Keratinocyte (primary cell): ENCODE measurements at regions not wholly inside any gene's neighbourhood (a gene's known extent, or its start where the extent isn't known, plus 50 kb on each side); places are given as distances from the start of the nearest gene placed in this dataset.

ENCODE experiments used
- EZH2 ChIP-seq: IDR thresholded peaks from one replicate; pipeline ENCODE4 v1.6.1; 2012; ENCODE audit warnings: inconsistent platforms, mild to moderate bottlenecking, low read length, moderate library complexity
- TF ChIP-seq, protein P1 (sequence below), 3 experiments: IDR thresholded peaks in 1 of 3; conservative IDR thresholded peaks in 1 of 3; optimal IDR thresholded peaks in 1 of 3; 2 replicates in 2 of 3; 3 replicates in 1 of 3; pipeline versions ENCODE3 to v1.5.1; 2011; ENCODE audit warnings: low read length in 3 of 3, mild to moderate bottlenecking in 3 of 3, moderate library complexity in 2 of 3, control low read depth in 1 of 3, inconsistent platforms in 1 of 3; ENCODE audit not compliant: insufficient read depth in 2 of 3; ENCODE audit errors: extremely low read depth in 1 of 3

DNA sequence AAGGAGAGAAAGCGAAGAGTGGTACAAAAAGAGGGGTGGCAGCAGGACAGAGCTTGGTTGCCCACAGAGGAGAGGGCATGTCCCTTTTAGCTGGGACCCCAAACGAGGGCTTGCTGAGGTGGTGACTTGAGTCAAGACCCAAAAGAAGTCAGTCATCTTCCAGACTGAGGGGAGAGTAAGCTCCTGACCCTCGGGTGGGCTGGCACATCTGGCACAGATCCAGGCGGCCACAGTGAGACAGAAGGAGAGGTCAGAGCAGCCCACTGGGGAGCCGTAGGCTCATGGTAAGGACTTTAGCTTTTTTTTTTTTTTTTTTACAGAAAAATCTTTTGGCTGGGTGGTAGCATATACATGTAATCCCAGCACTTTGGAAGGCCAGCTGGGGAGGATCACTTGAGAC lies 77.9 kb upstream of the ST6GAL2 start:
- TF ChIP-seq, protein P1, sequence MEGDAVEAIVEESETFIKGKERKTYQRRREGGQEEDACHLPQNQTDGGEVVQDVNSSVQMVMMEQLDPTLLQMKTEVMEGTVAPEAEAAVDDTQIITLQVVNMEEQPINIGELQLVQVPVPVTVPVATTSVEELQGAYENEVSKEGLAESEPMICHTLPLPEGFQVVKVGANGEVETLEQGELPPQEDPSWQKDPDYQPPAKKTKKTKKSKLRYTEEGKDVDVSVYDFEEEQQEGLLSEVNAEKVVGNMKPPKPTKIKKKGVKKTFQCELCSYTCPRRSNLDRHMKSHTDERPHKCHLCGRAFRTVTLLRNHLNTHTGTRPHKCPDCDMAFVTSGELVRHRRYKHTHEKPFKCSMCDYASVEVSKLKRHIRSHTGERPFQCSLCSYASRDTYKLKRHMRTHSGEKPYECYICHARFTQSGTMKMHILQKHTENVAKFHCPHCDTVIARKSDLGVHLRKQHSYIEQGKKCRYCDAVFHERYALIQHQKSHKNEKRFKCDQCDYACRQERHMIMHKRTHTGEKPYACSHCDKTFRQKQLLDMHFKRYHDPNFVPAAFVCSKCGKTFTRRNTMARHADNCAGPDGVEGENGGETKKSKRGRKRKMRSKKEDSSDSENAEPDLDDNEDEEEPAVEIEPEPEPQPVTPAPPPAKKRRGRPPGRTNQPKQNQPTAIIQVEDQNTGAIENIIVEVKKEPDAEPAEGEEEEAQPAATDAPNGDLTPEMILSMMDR (optimal IDR thresholded peaks at IDR 0.05 in 1 of 3, IDR thresholded peaks at IDR 0.05 in 1 of 3, conservative IDR thresholded peaks at IDR 0.05 in 1 of 3; ENCODE audit: extremely low read depth in 1 of 3, insufficient read depth in 2 of 3, low read length in 3 of 3), result no peak
- no peak for TF ChIP-seq EZH2
